ENCODE measurements at regions not wholly inside any gene's neighbourhood (a gene's known extent, or its start where the extent isn't known, plus 50 kb on each side); places are given as distances from the start of the nearest gene placed in this dataset.

GRCh38 chr12:47407463-47408129 is 298.2 kb downstream of the RPAP3 start:
- no peak for TF ChIP-seq POLR2A (IDR thresholded peaks at IDR 0.05)
- TF ChIP-seq, protein P1, sequence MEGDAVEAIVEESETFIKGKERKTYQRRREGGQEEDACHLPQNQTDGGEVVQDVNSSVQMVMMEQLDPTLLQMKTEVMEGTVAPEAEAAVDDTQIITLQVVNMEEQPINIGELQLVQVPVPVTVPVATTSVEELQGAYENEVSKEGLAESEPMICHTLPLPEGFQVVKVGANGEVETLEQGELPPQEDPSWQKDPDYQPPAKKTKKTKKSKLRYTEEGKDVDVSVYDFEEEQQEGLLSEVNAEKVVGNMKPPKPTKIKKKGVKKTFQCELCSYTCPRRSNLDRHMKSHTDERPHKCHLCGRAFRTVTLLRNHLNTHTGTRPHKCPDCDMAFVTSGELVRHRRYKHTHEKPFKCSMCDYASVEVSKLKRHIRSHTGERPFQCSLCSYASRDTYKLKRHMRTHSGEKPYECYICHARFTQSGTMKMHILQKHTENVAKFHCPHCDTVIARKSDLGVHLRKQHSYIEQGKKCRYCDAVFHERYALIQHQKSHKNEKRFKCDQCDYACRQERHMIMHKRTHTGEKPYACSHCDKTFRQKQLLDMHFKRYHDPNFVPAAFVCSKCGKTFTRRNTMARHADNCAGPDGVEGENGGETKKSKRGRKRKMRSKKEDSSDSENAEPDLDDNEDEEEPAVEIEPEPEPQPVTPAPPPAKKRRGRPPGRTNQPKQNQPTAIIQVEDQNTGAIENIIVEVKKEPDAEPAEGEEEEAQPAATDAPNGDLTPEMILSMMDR (IDR thresholded peaks at IDR 0.05): no peak
